ENCODE measurements at regions not wholly inside any gene's neighbourhood (a gene's known extent, or its start where the extent isn't known, plus 50 kb on each side); places are given as distances from the start of the nearest gene placed in this dataset.

GRCh38 chr2:56892382-56892781, 708.6 kb downstream of the CCDC85A start:
- Histone ChIP-seq H3K27ac (ENCODE audit: low read depth in 2 of 2, low read length in 1 of 2) (no peak overlapping the region), H3F3A (replicated peaks; ENCODE audit: insufficient read depth) (peaks cover 4% of the 10 kb centered on the region), H3K9ac (no peak overlapping the region), H3K4me2 (no peak overlapping the region), H3K4me1 (ENCODE audit: control insufficient read depth in 1 of 2, insufficient read depth in 2 of 2, low read depth in 1 of 2, low read length in 1 of 2) (no peaks in the 10 kb centered on the region; a peak in 1 of 4 replicates), H4K20me1 (ENCODE audit: insufficient read depth) (no peaks in the 10 kb centered on the region), H3K9me2 (no peaks in the 10 kb centered on the region), H3K79me2 (ENCODE audit: insufficient read depth) (peaks cover 24% of the 10 kb centered on the region), H3K4me3 (ENCODE audit: low read depth in 2 of 2, low read length in 1 of 2) (no peak overlapping the region), H3K9me3 (0 out of 2 replicates have a peak, but pooled peaks cover 8% of the 10 kb centered on the region), H2AFZ (ENCODE audit: low read depth) (no peak overlapping the region), H3K36me3 (replicated peaks in 1 of 2; ENCODE audit: control insufficient read depth in 1 of 2, insufficient read depth in 2 of 2, low read length in 1 of 2) (peaks cover 0 to 26% of the 10 kb centered on the region in 2 experiments), H3K27me3 (ENCODE audit: insufficient read depth) (no peaks in the 10 kb centered on the region)
- ChIA-PET CTCF (no interaction called here), POLR2A (no interaction called here)
- TF ChIP-seq MEF2A (IDR thresholded peaks at IDR 0.05; ENCODE audit: borderline replicate concordance, low read depth) (no peak), USF1 (IDR thresholded peaks at IDR 0.05; ENCODE audit: borderline replicate concordance, low read depth) (no peak), RXRA (IDR thresholded peaks at IDR 0.05; ENCODE audit: borderline replicate concordance, low read depth) (no peak), FOXJ3 (CRISPR knock-in tag; IDR thresholded peaks at IDR 0.05) (no peak), MAX (IDR thresholded peaks at IDR 0.05; ENCODE audit: low read depth) (no peak), ELF1 (IDR thresholded peaks at IDR 0.05) (no peak), EP300 (IDR thresholded peaks at IDR 0.05; ENCODE audit: borderline replicate concordance in 1 of 2, low read depth in 1 of 2, low read length in 1 of 2) (no peak), GATA2 (CRISPR knock-in tag; IDR thresholded peaks at IDR 0.05) (no peak), EZH2phosphoT487 (IDR thresholded peaks at IDR 0.05; ENCODE audit: borderline replicate concordance, low read depth) (no peak), CHD2 (IDR thresholded peaks at IDR 0.05; ENCODE audit: low read length, partially characterized antibody) (no peak), FOXM1 (IDR thresholded peaks at IDR 0.05; ENCODE audit: low read depth) (no peak), RCOR1 (IDR thresholded peaks at IDR 0.05; ENCODE audit: low read length) (no peak), FOSL2 (IDR thresholded peaks at IDR 0.05; ENCODE audit: borderline replicate concordance, low read depth) (no peak)
- DNase-seq: no peak

- no peak overlapping the region for H3K9ac ChIP-seq
- no peak overlapping the region for H2AFZ ChIP-seq (ENCODE audit: low read depth)
- ChIA-PET CTCF (no interaction called here), POLR2A (no interaction called here)
- H3K9me2 ChIP-seq: no peaks in the 10 kb centered on the region
- TF ChIP-seq MAX (IDR thresholded peaks at IDR 0.05; ENCODE audit: low read depth): no peak
- peak; percentile 49; the same call in 1 of the 2 replicates for TF ChIP-seq TCF12 (IDR thresholded peaks at IDR 0.05)
- H3K4me1 ChIP-seq (ENCODE audit: control insufficient read depth in 1 of 2, insufficient read depth in 2 of 2, low read depth in 1 of 2, low read length in 1 of 2): peaks cover 0 to 5% of the 10 kb centered on the region in 2 experiments; a peak in 1 of 4 replicates
- peaks cover 0 to 12% of the 10 kb centered on the region in 2 experiments for H3K36me3 ChIP-seq (replicated peaks in 1 of 2; ENCODE audit: control insufficient read depth in 1 of 2, insufficient read depth in 2 of 2, low read length in 1 of 2)
- 21% methylated on average over 1 of the region's 1 CpG for WGBS (ENCODE audit: low lambda C conversion rate)
- peak overlapping the region; percentile 35 to 68; a peak in 3 of 4 replicates for H3K27ac ChIP-seq (ENCODE audit: low read depth in 2 of 2, low read length in 1 of 2)
- H3K4me2 ChIP-seq: no peak overlapping the region
- no peaks in the 10 kb centered on the region for H4K20me1 ChIP-seq (ENCODE audit: insufficient read depth)
- H3K9me3 ChIP-seq: peaks cover 5% of the 10 kb centered on the region; the same call in 1 of the 2 replicates
- no peak overlapping the region for H3K4me3 ChIP-seq (ENCODE audit: low read depth in 2 of 2, low read length in 1 of 2)
- H3K79me2 ChIP-seq (ENCODE audit: insufficient read depth): peaks cover 14% of the 10 kb centered on the region
- no peak for DNase-seq
- peaks cover 2% of the 10 kb centered on the region for H3F3A ChIP-seq (replicated peaks; ENCODE audit: insufficient read depth)
- no peaks in the 10 kb centered on the region for H3K27me3 ChIP-seq (ENCODE audit: insufficient read depth)
Measured at GRCh38 chr2:56898986-56899385, 715.2 kb downstream of the CCDC85A start.
